Thoracic aorta (tissue), 2 donors: ENCODE measurements at regions not wholly inside any gene's neighbourhood (a gene's known extent, or its start where the extent isn't known, plus 50 kb on each side); places are given as distances from the start of the nearest gene placed in this dataset.

Experiments used
- ATAC-seq: fragments of 150-250 bp; one replicate; pipeline ENCODE4 v1.8.0; 2017; ENCODE audit warnings: low read depth; ENCODE audit not compliant: insufficient number of reproducible peaks, low FRiP score
- DNase-seq: peaks from one replicate; pipeline ENCODE4 v3.0.0-alpha.2; 2020; ENCODE audit warnings: low spot score
- H3K27ac ChIP-seq, 2 donors: fragments of 200-600 bp; sonication (generic); 1 replicate in 1 of 2; 2 replicates in 1 of 2; pipeline ENCODE4 v1.5.1; 2016; ENCODE audit warnings: mild to moderate bottlenecking in 2 of 2, moderate library complexity in 2 of 2
- H3K27me3 ChIP-seq: fragments of 200-600 bp; sonication (generic); replicated peaks from 2 replicates; pipeline ENCODE4 v1.6.0; 2016; ENCODE audit warnings: mild to moderate bottlenecking; ENCODE audit not compliant: insufficient read depth
- H3K36me3 ChIP-seq: fragments of 200-600 bp; sonication (generic); one replicate; pipeline ENCODE4 v1.5.1; 2016
- H3K4me1 ChIP-seq, 2 donors: fragments of 200-600 bp; sonication (generic); 1 replicate in 1 of 2; 2 replicates in 1 of 2; pipeline versions ENCODE4 v1.5.1 to v1.6.0; 2016; ENCODE audit warnings: low read depth in 2 of 2, mild to moderate bottlenecking in 1 of 2; ENCODE audit not compliant: control insufficient read depth in 1 of 2
- H3K4me3 ChIP-seq: fragments of 200-600 bp; sonication (generic); 2 replicates; pipeline ENCODE4 v1.5.1; 2016; ENCODE audit warnings: mild to moderate bottlenecking
- H3K9me3 ChIP-seq: fragments of 200-600 bp; sonication (generic); 2 replicates; pipeline ENCODE4 v1.5.1; 2016
- TF ChIP-seq, protein P1 (sequence below): fragments of 200-600 bp; sonication (generic); IDR thresholded peaks from one replicate; pipeline ENCODE4 v1.5.1; 2019; ENCODE audit warnings: antibody characterized with exemption

DNA sequence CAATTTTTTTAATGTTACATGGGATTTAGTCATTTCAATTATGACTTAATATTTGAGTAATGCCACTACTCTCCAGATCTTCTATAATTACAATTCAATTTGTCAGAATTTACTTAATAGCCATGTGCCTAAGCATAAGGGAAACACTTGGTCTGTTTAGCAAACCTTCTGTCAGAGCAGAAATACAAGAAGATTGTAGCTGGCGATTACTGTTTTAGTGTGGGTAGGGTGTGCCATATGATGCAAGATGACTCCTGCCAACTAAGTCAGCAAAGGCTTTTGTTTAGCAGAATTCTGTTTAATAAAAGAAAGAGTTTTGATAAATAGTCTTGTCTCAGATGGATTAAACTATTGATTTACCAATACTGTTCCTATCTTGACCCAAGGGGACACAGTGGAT lies 455.4 kb downstream of the RNF144B start:
- no peaks in the 10 kb centered on the region for H3K36me3 ChIP-seq
- H3K27me3 ChIP-seq, result no peaks in the 10 kb centered on the region
- DNase-seq (no peak), ATAC-seq (no peak)
- TF ChIP-seq, protein P1, sequence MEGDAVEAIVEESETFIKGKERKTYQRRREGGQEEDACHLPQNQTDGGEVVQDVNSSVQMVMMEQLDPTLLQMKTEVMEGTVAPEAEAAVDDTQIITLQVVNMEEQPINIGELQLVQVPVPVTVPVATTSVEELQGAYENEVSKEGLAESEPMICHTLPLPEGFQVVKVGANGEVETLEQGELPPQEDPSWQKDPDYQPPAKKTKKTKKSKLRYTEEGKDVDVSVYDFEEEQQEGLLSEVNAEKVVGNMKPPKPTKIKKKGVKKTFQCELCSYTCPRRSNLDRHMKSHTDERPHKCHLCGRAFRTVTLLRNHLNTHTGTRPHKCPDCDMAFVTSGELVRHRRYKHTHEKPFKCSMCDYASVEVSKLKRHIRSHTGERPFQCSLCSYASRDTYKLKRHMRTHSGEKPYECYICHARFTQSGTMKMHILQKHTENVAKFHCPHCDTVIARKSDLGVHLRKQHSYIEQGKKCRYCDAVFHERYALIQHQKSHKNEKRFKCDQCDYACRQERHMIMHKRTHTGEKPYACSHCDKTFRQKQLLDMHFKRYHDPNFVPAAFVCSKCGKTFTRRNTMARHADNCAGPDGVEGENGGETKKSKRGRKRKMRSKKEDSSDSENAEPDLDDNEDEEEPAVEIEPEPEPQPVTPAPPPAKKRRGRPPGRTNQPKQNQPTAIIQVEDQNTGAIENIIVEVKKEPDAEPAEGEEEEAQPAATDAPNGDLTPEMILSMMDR, result no peak
- no peaks in the 10 kb centered on the region for H3K9me3 ChIP-seq
- H3K27ac ChIP-seq, result no peak overlapping the region
- no peak overlapping the region for H3K4me3 ChIP-seq
- H3K4me1 ChIP-seq, result no peaks in the 10 kb centered on the region

DNA sequence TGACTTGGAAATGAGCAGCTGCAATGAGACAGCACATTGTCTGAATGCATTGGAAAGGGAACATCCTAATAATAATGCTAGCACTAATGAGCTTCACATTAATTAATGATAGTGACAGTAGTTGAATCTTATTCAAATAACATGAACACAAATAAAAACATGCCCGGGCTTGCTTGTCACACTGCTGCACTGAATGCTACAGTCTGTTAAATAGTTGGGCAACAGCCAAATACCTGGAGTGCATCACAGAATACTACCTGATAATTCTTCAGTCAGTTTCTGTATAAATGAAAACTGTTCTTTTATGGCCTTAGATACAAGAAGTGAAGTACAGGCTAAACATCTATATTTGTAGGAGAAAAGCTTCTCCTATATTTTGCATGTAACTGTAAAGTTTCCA lies 458.7 kb downstream of the RNF144B start:
- H3K4me1 ChIP-seq, result no peaks in the 10 kb centered on the region
- H3K9me3 ChIP-seq, result no peaks in the 10 kb centered on the region
- no peaks in the 10 kb centered on the region for H3K36me3 ChIP-seq
- H3K27me3 ChIP-seq, result no peaks in the 10 kb centered on the region
- ATAC-seq, result no peak
- H3K27ac ChIP-seq, result no peak overlapping the region
- TF ChIP-seq, protein P1, result no peak
- DNase-seq, result no peak
- no peak overlapping the region for H3K4me3 ChIP-seq

DNA sequence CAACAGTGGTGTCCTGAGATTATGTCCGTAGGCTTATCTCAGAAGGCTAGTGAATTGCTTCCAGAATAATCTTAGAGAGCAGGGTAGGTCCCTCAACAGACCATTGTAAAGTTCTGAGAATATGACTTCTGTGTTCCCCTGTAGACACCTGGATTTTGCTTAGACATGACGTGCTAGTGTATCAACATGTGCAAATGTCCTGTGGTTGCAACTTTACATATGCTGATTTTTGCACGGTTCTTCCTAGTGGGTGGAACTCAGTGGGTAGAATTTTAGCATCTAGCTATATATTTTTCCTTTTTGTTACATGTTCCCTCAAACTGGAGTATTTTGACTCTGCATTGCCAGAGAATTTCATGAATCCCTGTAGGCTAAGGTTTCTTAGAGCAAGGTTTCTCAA lies 459.2 kb downstream of the RNF144B start:
- ATAC-seq, result no peak
- H3K36me3 ChIP-seq, result no peaks in the 10 kb centered on the region
- no peak overlapping the region for H3K4me3 ChIP-seq
- H3K27me3 ChIP-seq, result no peaks in the 10 kb centered on the region
- H3K9me3 ChIP-seq, result no peaks in the 10 kb centered on the region
- H3K4me1 ChIP-seq, result no peaks in the 10 kb centered on the region
- DNase-seq, result no peak
- TF ChIP-seq, protein P1, result no peak
- no peak overlapping the region for H3K27ac ChIP-seq

DNA sequence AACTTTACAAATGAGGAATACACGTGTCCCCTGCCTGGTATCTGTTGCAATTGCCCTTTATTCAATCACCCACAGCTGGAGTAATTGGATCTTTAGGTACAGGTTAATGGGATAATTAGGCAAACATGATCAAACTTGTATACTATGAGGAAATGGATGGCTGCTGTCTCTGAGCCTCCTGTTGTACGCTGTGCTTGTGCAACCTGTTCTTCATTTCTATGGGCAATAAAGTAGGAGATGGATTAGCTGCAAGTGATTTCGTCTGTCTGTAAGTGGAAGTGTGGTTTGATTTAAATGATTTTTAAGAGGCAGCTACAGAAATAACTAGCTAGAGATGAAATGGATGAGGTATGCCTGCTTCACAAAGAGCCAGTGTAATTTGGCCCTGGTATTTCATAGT lies 474.1 kb downstream of the RNF144B start:
- no peak for DNase-seq
- no peaks in the 10 kb centered on the region for H3K36me3 ChIP-seq
- H3K27me3 ChIP-seq, result no peaks in the 10 kb centered on the region
- ATAC-seq, result no peak
- no peak overlapping the region for H3K27ac ChIP-seq
- TF ChIP-seq, protein P1, result no peak
- no peaks in the 10 kb centered on the region for H3K4me1 ChIP-seq
- H3K9me3 ChIP-seq, result no peaks in the 10 kb centered on the region
- H3K4me3 ChIP-seq, result no peak overlapping the region

DNA sequence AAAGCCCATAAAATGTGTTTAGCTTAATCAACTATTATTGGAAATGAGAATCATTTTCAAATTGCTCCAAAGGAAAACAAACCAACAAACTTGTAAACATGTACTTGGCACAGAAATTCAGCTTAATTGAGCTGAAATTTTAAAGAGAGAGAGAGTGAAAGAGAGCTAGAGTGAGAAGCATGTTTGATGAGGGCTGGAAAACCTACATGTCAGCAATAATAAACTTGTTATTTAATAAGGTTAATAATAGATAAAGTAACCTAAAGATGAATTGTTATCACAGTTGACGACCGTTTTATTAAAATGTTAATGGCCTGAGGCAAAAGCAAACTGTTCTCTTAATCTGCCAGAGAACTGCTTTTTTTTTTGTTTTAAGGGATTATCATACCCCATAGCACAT lies 496.1 kb downstream of the RNF144B start:
- Histone ChIP-seq H3K4me1 (no peaks in the 10 kb centered on the region), H3K4me3 (no peak overlapping the region), H3K27me3 (no peaks in the 10 kb centered on the region), H3K9me3 (no peaks in the 10 kb centered on the region), H3K27ac (no peak overlapping the region), H3K36me3 (no peaks in the 10 kb centered on the region)
- no peak for ATAC-seq
- TF ChIP-seq, protein P1, result no peak
- DNase-seq, result no peak
